HG03103 (cell line): ENCODE measurements at regions not wholly inside any gene's neighbourhood (a gene's known extent, or its start where the extent isn't known, plus 50 kb on each side); places are given as distances from the start of the nearest gene placed in this dataset.
"Not testable (repeated sequence)": the region's sequence is repeated elsewhere in the genome, so short reads cannot be mapped to it uniquely, and the experiment has no call there.

Experiments
- ATAC-seq: cut with Tn5 transposase; IDR thresholded peaks from one replicate; pipeline ENCODE4 v1.9.1; 2021; ENCODE audit warnings: low read depth; ENCODE audit not compliant: unreplicated experiment

- ATAC-seq: no peak
Measured at GRCh38 chrX:140088438-140088837, 123.1 kb upstream of the CXorf66 start.

- ATAC-seq: peak; percentile 41
Measured at GRCh38 chrX:140087875-140088274, 122.6 kb upstream of the CXorf66 start.

- no peak for ATAC-seq
Measured at GRCh38 chrX:140086691-140087090, 121.4 kb upstream of the CXorf66 start.

GRCh38 chrX:140074851-140075250 is 109.5 kb upstream of the CXorf66 start:
- ATAC-seq: not testable (repeated sequence)

- ATAC-seq: no peak
Measured at GRCh38 chrX:140071037-140071436, 105.7 kb upstream of the CXorf66 start.

- ATAC-seq: no peak
Measured at GRCh38 chrX:140065961-140066662, 100.8 kb upstream of the CXorf66 start.

- ATAC-seq: no peak
Measured at GRCh38 chrX:140064993-140065392, 99.7 kb upstream of the CXorf66 start.

- ATAC-seq: peak; percentile 96
Measured at GRCh38 chrX:140057001-140057411, 91.7 kb upstream of the CXorf66 start.

- ATAC-seq: no peak
Measured at GRCh38 chrX:140053846-140054245, 88.5 kb upstream of the CXorf66 start.

- no peak for ATAC-seq
Measured at GRCh38 chrX:140050906-140051305, 85.6 kb upstream of the CXorf66 start.

GRCh38 chrX:140040386-140040785 is 75.1 kb upstream of the CXorf66 start:
- no peak for ATAC-seq

GRCh38 chrX:140038842-140039241 is 73.5 kb upstream of the CXorf66 start:
- ATAC-seq: no peak

GRCh38 chrX:140034916-140035315 is 69.6 kb upstream of the CXorf66 start:
- ATAC-seq: no peak

GRCh38 chrX:140022482-140022881 is 57.2 kb upstream of the CXorf66 start:
- no peak for ATAC-seq

- not testable (repeated sequence) for ATAC-seq
Measured at GRCh38 chrX:140019134-140019533, 53.8 kb upstream of the CXorf66 start.
